ENCODE measurements at regions not wholly inside any gene's neighbourhood (a gene's known extent, or its start where the extent isn't known, plus 50 kb on each side); places are given as distances from the start of the nearest gene placed in this dataset.
"Not testable (repeated sequence)": the region's sequence is repeated elsewhere in the genome, so short reads cannot be mapped to it uniquely, and the experiment has no call there.

DNA sequence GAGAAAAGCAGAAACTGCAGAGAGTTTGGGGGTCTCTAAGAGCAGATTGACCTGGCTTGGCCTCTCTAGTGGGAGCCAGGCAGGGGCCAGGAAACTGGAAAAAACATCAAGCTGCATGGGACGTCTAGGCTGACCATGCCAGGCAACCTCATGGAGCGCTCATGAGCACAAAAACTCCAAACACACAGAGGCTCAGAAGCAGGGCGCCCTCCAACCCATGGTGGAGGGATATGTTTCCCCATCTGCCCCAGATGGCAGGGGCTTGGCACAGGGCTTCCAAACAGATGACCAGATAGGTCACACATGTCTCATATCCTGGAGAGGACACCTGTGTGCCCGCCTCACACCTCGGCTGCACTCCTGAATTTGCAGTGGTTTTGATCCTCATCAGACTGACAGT, 879.0 kb downstream of the UQCRFS1 start:
- no peak for DNase-seq

DNA sequence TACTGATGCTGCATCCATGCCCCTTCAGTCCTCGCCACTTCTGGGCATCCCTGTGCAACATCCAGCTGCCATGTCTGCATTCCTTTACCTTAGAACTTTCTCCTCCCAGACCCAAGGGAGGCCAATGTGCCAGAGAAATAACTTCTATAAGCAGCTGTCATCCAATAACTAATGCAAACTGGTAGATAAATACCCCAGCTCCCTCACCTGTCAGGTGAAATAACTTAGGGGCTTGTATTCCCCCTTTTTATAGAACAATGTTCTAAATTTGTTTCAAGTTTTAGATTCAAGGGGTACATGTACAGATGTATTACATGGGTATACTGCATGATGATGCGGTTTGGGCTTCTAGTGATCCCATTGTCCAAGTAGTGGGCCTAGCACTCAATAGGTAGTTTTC, 880.1 kb downstream of the UQCRFS1 start:
- no peak for DNase-seq

DNA sequence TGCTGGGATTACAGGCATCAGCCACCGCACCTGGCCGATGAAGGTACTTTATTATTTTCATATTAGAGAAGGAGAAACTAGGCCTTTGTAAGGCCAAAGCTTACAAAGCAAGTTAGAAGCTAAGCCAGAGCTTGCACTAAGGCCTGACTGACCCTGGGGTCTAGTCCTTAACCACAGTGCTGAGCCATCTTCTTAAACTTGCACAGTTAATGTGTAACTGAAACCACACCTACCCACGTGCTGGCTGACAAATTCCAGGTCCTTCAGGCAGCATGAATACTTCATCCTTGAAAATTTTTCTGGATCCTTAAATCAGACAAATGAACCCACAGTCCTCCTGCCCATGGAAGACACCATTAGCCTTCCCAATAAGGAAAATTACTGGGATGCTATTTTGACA, 880.6 kb downstream of the UQCRFS1 start:
- DNase-seq, result no peak

- DNase-seq, result no peak
These were observed 881.4 kb downstream of the UQCRFS1 start for GRCh38 chr19:28331596-28331995.

DNA sequence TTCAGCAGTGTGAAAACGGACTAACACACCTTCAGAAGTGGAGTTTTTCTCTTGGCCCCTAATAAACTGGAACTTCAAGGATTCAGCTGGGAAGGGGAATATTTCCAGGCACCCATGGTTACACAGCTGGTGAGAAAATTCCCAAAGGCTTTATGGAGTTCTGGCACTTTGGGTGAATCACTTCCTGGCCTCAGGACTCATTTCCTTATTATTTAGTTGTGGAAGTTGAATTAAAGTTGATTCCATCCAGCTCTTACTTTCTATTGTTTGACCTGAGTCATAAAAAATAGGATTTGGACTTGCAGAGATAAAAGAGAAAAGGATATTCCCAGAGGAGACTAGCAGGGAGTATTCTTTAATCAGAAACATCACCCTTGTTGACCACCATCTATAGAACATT, 882.1 kb downstream of the UQCRFS1 start:
- DNase-seq, result no peak

- no peak for DNase-seq
These were observed 883.5 kb downstream of the UQCRFS1 start for GRCh38 chr19:28329429-28329828.

GRCh38 chr19:28327905-28328304, 885.0 kb downstream of the UQCRFS1 start:
- DNase-seq, result no peak

GRCh38 chr19:28326746-28327145, 886.2 kb downstream of the UQCRFS1 start:
- DNase-seq, result no peak

GRCh38 chr19:28324275-28325060, 888.5 kb downstream of the UQCRFS1 start:
- no peak for DNase-seq

DNA sequence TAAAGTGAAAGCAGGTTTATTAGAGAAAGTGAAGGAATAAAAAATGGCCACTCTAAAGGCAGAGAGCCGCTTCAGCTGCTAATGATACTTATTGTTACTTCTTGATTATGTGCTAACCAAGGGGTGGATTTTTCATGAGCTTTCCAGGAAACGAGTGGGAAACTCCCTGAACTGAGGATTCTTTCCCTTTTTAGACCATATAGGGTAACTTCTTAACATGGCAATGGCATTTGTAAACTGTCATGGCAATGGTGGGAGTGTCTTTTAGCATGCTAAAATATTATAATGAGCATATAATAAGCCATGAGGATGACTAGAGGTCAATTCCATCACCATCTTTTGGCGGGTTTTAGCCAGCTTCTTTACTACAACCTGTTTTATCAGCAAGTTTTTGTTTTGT, 890.0 kb downstream of the UQCRFS1 start:
- DNase-seq, result no peak

- no peak for DNase-seq
These were observed 890.5 kb downstream of the UQCRFS1 start for GRCh38 chr19:28322491-28322890.

GRCh38 chr19:28319918-28320317, 893.0 kb downstream of the UQCRFS1 start:
- DNase-seq, result no peak

- DNase-seq, result no peak
These were observed 893.7 kb downstream of the UQCRFS1 start for GRCh38 chr19:28319227-28319626.

DNA sequence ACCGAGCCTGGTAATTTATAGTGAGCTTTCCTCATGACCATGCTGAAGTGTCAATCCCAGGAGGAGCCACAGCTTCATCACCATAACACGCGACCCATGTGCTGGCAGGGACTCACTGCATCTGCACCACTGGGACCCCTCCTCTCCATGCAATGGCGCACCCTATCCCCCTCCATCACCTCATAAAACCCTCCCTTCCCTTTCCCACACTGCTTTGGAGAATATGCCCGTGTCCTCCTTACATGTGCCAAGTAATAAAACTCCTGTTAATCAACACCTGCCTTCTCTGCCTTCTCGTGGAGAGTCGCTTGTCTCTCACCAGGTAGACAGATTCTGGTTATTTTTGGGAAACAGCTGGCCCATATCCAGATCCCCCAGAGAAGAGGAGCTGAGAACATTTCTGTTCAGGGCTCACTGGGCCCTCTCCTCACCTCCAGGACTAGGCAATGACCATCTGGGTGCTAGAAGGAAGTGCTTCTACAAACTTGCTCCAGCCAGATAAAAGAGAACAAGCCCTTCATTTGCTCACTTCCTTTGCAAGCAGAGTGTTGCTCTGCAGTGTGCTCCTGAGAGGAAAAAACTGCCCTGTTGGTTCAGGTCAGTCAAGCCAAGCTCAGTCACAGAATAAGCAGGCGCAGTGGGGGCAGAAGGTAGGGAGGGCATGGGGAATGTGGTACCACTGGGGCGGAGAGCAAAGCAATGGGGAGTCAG, 894.3 kb downstream of the UQCRFS1 start:
- no peak for DNase-seq

DNA sequence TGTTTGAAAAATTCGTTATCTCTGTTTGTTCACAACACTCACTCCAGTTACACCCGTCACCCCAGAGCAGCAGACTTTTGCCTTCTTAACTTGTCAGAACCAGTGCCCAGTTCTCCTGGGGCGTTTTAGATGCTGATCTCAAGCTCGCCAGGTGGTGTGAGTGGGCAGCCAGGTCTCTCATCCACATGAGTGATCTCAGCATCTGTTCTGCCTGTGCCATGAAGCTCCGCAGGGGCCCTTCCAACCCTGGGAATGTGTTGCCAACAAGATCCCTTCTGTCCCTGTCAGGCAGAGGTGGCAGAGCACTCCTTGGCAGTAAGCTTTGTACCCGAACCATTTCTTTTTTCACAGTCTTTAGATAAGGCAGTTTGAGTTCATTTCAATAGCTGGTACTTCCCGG, 896.5 kb downstream of the UQCRFS1 start:
- no peak for DNase-seq

GRCh38 chr19:28314756-28315155, 898.2 kb downstream of the UQCRFS1 start:
- DNase-seq, result no peak

- no peak for DNase-seq
These were observed 898.7 kb downstream of the UQCRFS1 start for GRCh38 chr19:28314287-28314686.

DNA sequence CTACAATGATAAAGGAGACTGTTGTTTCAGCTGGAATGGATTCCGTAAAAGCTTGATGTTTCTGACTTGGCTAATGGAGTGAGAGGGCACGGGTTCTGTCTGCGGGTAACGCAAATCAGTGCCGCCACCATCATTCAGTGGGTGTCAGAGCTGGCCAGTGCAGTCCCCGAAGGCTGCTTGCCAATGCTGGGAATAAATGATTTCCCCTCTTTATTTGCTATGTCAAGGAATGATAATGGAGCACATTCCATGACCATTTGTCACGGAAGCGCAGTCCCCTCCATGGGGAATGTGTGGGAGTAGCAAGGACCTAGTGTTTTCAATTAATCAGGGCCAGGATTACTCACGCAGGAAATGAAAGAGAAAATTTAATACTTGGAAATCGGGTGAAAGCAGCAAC, 899.3 kb downstream of the UQCRFS1 start:
- DNase-seq, result no peak

GRCh38 chr19:28312269-28312668, 900.7 kb downstream of the UQCRFS1 start:
- no peak for DNase-seq

- not testable (repeated sequence) for DNase-seq
These were observed 902.1 kb downstream of the UQCRFS1 start for GRCh38 chr19:28310829-28311228.

GRCh38 chr19:28309070-28309469, 903.9 kb downstream of the UQCRFS1 start:
- no peak for DNase-seq

DNA sequence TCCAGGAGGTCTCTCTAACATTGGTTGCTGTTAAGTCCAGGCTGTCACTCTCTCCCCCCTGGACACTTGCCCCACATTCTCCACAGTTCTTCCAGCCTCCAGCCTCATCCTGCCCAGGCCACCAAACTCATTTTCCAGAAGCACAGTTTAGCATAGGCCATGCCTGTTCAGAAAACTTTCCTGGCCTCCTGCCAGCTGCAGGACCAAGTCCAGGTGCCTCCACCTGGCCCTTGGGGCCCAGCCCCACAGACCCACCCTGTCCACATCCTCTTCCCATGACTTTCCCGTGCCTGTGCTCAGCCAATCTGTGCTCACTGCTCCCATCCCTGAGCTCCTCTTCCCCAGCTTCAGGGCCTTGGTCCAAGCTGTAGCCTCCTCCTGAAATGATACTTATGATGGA, 905.0 kb downstream of the UQCRFS1 start:
- DNase-seq, result no peak

DNA sequence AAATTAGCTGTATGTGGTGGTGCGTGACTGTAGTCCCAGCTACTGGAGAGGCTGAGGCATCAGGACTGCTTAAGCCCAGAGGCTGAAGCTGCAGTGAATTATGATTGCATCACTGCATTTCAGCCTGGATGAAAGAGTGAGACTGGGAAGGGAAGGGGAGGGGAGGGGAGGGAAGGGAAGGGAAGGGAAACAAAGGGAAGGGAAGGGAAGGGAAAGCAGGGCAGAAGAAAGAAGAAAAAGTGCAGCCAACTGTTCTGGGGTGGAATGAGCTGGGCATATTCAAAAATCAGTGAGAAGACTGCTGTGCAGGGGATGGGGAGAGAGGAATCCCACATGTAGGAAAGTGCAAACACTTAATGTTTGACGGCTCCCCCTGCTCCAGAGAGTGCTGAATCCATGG, 905.5 kb downstream of the UQCRFS1 start:
- DNase-seq, result no peak

DNA sequence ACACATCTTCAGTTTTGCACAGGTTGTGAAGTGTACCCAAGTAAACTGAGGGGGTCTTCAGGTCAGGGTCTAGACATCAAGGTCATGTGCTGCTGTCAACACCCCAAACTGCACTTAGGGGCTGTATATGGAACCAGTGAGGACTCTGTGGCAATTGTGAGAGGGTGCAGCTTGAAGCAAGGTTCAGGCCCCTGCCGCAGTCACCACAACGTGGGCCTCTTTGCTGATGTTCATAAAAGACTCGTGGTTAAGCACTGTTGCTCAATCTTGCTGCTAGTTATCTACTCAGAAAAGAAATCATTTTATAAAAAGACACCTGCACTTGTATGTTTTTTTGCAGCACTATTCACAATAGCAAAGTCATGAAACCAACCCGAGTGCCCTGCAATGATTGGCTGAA, 907.4 kb downstream of the UQCRFS1 start:
- DNase-seq, result no peak

GRCh38 chr19:28303502-28303901, 909.4 kb downstream of the UQCRFS1 start:
- DNase-seq, result no peak

Data from NCI-H2081 (cell line).